Stomach smooth muscle (tissue), 2 donors: ENCODE measurements at regions not wholly inside any gene's neighbourhood (a gene's known extent, or its start where the extent isn't known, plus 50 kb on each side); places are given as distances from the start of the nearest gene placed in this dataset.

Source experiments
- H3K27ac ChIP-seq: one replicate; pipeline ENCODE4 v1.7.0; 2013; ENCODE audit warnings: mild to moderate bottlenecking, low read length, inconsistent platforms
- H3K27me3 ChIP-seq, 2 donors: one replicate each; pipeline ENCODE4 v1.7.0; 2013; ENCODE audit warnings: low read length in 2 of 2; ENCODE audit not compliant: insufficient read depth in 2 of 2, control insufficient read depth in 1 of 2
- H3K36me3 ChIP-seq, 2 donors: one replicate each; pipeline ENCODE4 v1.7.0; 2013; ENCODE audit warnings: low read length in 2 of 2; ENCODE audit not compliant: control insufficient read depth in 2 of 2, insufficient read depth in 2 of 2
- H3K4me1 ChIP-seq: one replicate; pipeline ENCODE4 v1.7.0; 2013; ENCODE audit warnings: low read length; ENCODE audit not compliant: control insufficient read depth, insufficient read depth
- H3K4me3 ChIP-seq, 2 donors: one replicate each; pipeline ENCODE4 v1.7.0; 2013; ENCODE audit warnings: low read length in 2 of 2
- H3K9ac ChIP-seq, 2 donors: one replicate each; pipeline ENCODE4 v1.7.0; 2013; ENCODE audit warnings: low read length in 2 of 2, mild to moderate bottlenecking in 1 of 2
- H3K9me3 ChIP-seq, 2 donors: one replicate each; pipeline ENCODE4 v1.7.0; 2013; ENCODE audit warnings: low read length in 2 of 2; ENCODE audit not compliant: control insufficient read depth in 2 of 2
- donor health status: healthy.
- donor health status: Pancreatic carcinoma.

- Histone ChIP-seq H3K4me3 (no peak overlapping the region), H3K27me3 (peaks cover 0 to 13% of the 10 kb centered on the region in 2 donors), H3K9me3 (no peaks in the 10 kb centered on the region), H3K36me3 (no peaks in the 10 kb centered on the region), H3K9ac (no peak overlapping the region), H3K4me1 (no peaks in the 10 kb centered on the region), H3K27ac (no peak overlapping the region)
Measured at GRCh38 chr12:108076556-108076955, 52.5 kb upstream of the WSCD2 start.

- Histone ChIP-seq H3K4me3 (no peak overlapping the region), H3K27me3 (peaks cover 0 to 12% of the 10 kb centered on the region in 2 donors), H3K36me3 (no peaks in the 10 kb centered on the region), H3K9ac (no peak overlapping the region), H3K9me3 (no peaks in the 10 kb centered on the region), H3K4me1 (no peaks in the 10 kb centered on the region), H3K27ac (no peak overlapping the region)
Measured at GRCh38 chr12:108078428-108078827, 50.7 kb upstream of the WSCD2 start.
